ENCODE measurements at regions not wholly inside any gene's neighbourhood (a gene's known extent, or its start where the extent isn't known, plus 50 kb on each side); places are given as distances from the start of the nearest gene placed in this dataset.

DNA sequence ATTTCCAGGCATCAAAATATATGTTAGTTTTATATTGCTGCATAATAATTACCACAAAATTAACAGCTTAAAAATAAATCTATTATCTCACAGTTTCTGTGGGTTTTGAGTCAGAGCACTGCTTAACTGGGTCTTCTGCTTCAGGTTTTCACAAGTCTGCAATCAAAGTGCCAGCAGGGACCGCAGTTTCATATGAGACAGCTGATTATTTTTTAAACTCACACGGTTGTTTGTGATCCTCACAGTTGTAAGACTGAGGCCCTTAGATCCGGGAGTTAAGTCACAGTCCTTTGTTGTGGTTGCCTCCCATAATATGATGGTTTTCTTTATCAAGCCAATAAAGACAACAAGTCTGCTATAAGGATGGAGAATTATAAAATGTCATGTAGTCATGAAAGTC is 146.0 kb upstream of the ZWINT start:
- TF ChIP-seq, protein P1, sequence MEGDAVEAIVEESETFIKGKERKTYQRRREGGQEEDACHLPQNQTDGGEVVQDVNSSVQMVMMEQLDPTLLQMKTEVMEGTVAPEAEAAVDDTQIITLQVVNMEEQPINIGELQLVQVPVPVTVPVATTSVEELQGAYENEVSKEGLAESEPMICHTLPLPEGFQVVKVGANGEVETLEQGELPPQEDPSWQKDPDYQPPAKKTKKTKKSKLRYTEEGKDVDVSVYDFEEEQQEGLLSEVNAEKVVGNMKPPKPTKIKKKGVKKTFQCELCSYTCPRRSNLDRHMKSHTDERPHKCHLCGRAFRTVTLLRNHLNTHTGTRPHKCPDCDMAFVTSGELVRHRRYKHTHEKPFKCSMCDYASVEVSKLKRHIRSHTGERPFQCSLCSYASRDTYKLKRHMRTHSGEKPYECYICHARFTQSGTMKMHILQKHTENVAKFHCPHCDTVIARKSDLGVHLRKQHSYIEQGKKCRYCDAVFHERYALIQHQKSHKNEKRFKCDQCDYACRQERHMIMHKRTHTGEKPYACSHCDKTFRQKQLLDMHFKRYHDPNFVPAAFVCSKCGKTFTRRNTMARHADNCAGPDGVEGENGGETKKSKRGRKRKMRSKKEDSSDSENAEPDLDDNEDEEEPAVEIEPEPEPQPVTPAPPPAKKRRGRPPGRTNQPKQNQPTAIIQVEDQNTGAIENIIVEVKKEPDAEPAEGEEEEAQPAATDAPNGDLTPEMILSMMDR (conservative IDR thresholded peaks at IDR 0.05; ENCODE audit: low read depth in 2 of 2) = no peak
- TF ChIP-seq POLR2AphosphoS5 (IDR thresholded peaks at IDR 0.05; ENCODE audit: low read depth) = no peak
